PC-3 (cell line): ENCODE measurements at regions not wholly inside any gene's neighbourhood (a gene's known extent, or its start where the extent isn't known, plus 50 kb on each side); places are given as distances from the start of the nearest gene placed in this dataset.

ENCODE experiments used
- CTCF ChIP-seq: fragments of 300-600 bp; sonication (generic); conservative IDR thresholded peaks from 2 replicates; pipeline ENCODE4 v1.5.1; 2017; ENCODE audit warnings: antibody characterized with exemption, low read depth, mild to moderate bottlenecking, low read length
- EZH2 ChIP-seq: fragments of 300-600 bp; sonication (generic); IDR thresholded peaks from one replicate; pipeline ENCODE4 v1.6.1; 2017; ENCODE audit warnings: antibody characterized with exemption, mild to moderate bottlenecking, low read length; ENCODE audit not compliant: unreplicated experiment
- EZH2phosphoT487 ChIP-seq: fragments of 300-600 bp; sonication (generic); IDR thresholded peaks from 2 replicates; pipeline ENCODE4 v1.6.1; 2018; ENCODE audit warnings: mild to moderate bottlenecking, antibody characterized with exemption, low read length, borderline replicate concordance

- no peak for TF ChIP-seq CTCF
- TF ChIP-seq EZH2: no peak
- no peak for TF ChIP-seq EZH2phosphoT487
These were observed 760.9 kb upstream of the IGFBP3 start for GRCh38 chr7:46681865-46682503.
